Smooth muscle cell (in vitro differentiated cells): ENCODE measurements at regions not wholly inside any gene's neighbourhood (a gene's known extent, or its start where the extent isn't known, plus 50 kb on each side); places are given as distances from the start of the nearest gene placed in this dataset.

ENCODE experiments used
- DNase-seq: peaks from one replicate; lab custom pipeline; 2025; ENCODE audit not compliant: unreplicated experiment; lab: John Stamatoyannopoulos, UW
- H2AFZ ChIP-seq: fragments of 200-600 bp; sonication (generic); 2 replicates; pipeline ENCODE4 v1.6.0; 2016; ENCODE audit warnings: antibody characterized with exemption, low read depth, mild to moderate bottlenecking
- H3F3A ChIP-seq: fragments of 200-600 bp; sonication (generic); 2 replicates; pipeline ENCODE4 v1.6.0; 2017; ENCODE audit warnings: antibody characterized with exemption, low read depth
- H3K27ac ChIP-seq: fragments of 200-600 bp; sonication (generic); 2 replicates; pipeline ENCODE4 v1.5.1; 2016; ENCODE audit warnings: low read depth, mild to moderate bottlenecking
- H3K27me3 ChIP-seq: fragments of 200-600 bp; sonication (generic); 2 replicates; pipeline ENCODE4 v1.6.1; 2016; ENCODE audit warnings: low read depth, mild to moderate bottlenecking
- H3K36me3 ChIP-seq: fragments of 200-600 bp; sonication (generic); 2 replicates; pipeline ENCODE4 v1.5.1; 2016; ENCODE audit warnings: low read depth
- H3K4me1 ChIP-seq: fragments of 200-600 bp; sonication (generic); 2 replicates; pipeline ENCODE4 v1.5.1; 2016; ENCODE audit warnings: low read depth
- H3K4me2 ChIP-seq: fragments of 200-600 bp; sonication (generic); 2 replicates; pipeline ENCODE4 v1.6.0; 2016; ENCODE audit warnings: mild to moderate bottlenecking
- H3K4me3 ChIP-seq: fragments of 200-600 bp; sonication (generic); 2 replicates; pipeline ENCODE4 v1.5.1; 2016; ENCODE audit warnings: mild to moderate bottlenecking
- H3K79me2 ChIP-seq: fragments of 200-600 bp; sonication (generic); 2 replicates; pipeline ENCODE4 v1.6.0; 2016; ENCODE audit warnings: low read depth, mild to moderate bottlenecking
- H3K9ac ChIP-seq: fragments of 200-600 bp; sonication (generic); 2 replicates; pipeline ENCODE4 v1.6.0; 2016; ENCODE audit warnings: low read depth
- H3K9me3 ChIP-seq: fragments of 200-600 bp; sonication (generic); replicated peaks from 2 replicates; pipeline ENCODE4 v1.5.1; 2016; ENCODE audit warnings: low read depth
- H4K20me1 ChIP-seq: fragments of 200-600 bp; sonication (generic); 2 replicates; pipeline ENCODE4 v1.6.0; 2016; ENCODE audit warnings: low read depth
- CTCF ChIP-seq: fragments of 200-600 bp; sonication (generic); IDR thresholded peaks from 2 replicates; pipeline ENCODE4 v1.5.1; 2017; ENCODE audit warnings: borderline replicate concordance, mild to moderate bottlenecking, antibody characterized with exemption; ENCODE audit not compliant: insufficient read depth, poor library complexity, severe bottlenecking
- WGBS: methylation state at CpG from one replicate; pipeline ENCODE4 v1.1.7; 2016; ENCODE audit warnings: low lambda C conversion rate; 5-methylcytosine and 5-hydroxymethylcytosine counted together

GRCh38 chr5:155492191-155492590, 478.6 kb downstream of the KIF4B start:
- no peak overlapping the region for H3K9ac ChIP-seq
- H3K27ac ChIP-seq, result no peak overlapping the region
- no peak overlapping the region for H3K4me3 ChIP-seq
- no peaks in the 10 kb centered on the region for H4K20me1 ChIP-seq
- no peaks in the 10 kb centered on the region for H3K4me1 ChIP-seq
- WGBS, result 66% methylated on average over 2 of the region's 2 CpGs
- no peaks in the 10 kb centered on the region for H3K36me3 ChIP-seq
- DNase-seq, result no peak
- TF ChIP-seq CTCF, result no peak
- H2AFZ ChIP-seq, result no peak overlapping the region
- no peaks in the 10 kb centered on the region for H3F3A ChIP-seq
- no peak overlapping the region for H3K4me2 ChIP-seq
- no peaks in the 10 kb centered on the region for H3K79me2 ChIP-seq
- H3K27me3 ChIP-seq, result peaks cover 24% of the 10 kb centered on the region
- H3K9me3 ChIP-seq, result peaks cover 3% of the 10 kb centered on the region

GRCh38 chr5:155504606-155505005, 491.1 kb downstream of the KIF4B start:
- Histone ChIP-seq H3K4me2 (no peak overlapping the region), H3K4me1 (no peaks in the 10 kb centered on the region), H3K27ac (no peak overlapping the region), H3F3A (no peaks in the 10 kb centered on the region), H3K4me3 (no peak overlapping the region), H3K79me2 (no peaks in the 10 kb centered on the region), H3K9ac (no peak overlapping the region), H2AFZ (no peak overlapping the region), H3K36me3 (no peaks in the 10 kb centered on the region), H3K27me3 (peaks cover 8% of the 10 kb centered on the region), H4K20me1 (no peaks in the 10 kb centered on the region), H3K9me3 (no peaks in the 10 kb centered on the region)
- no peak for TF ChIP-seq CTCF
- DNase-seq, result no peak
- WGBS, result 74% methylated on average over 1 of the region's 1 CpG

GRCh38 chr5:155507363-155507762, 493.8 kb downstream of the KIF4B start:
- Histone ChIP-seq H3K9ac (no peak overlapping the region), H3K9me3 (no peaks in the 10 kb centered on the region)

More at GRCh38 chr5:155507363-155507762, 493.8 kb downstream of the KIF4B start:
- no peaks in the 10 kb centered on the region for H3K36me3 ChIP-seq
- no peak for TF ChIP-seq CTCF
- H3K4me1 ChIP-seq, result no peaks in the 10 kb centered on the region
- no peaks in the 10 kb centered on the region for H3F3A ChIP-seq
- no peak overlapping the region for H3K4me3 ChIP-seq
- no peak for DNase-seq
- H3K79me2 ChIP-seq, result no peaks in the 10 kb centered on the region
- no peak overlapping the region for H3K4me2 ChIP-seq
- no peak overlapping the region for H2AFZ ChIP-seq
- H4K20me1 ChIP-seq, result no peaks in the 10 kb centered on the region
- no peak overlapping the region for H3K27ac ChIP-seq
- peaks cover 10% of the 10 kb centered on the region for H3K27me3 ChIP-seq
